ENCODE measurements at regions not wholly inside any gene's neighbourhood (a gene's known extent, or its start where the extent isn't known, plus 50 kb on each side); places are given as distances from the start of the nearest gene placed in this dataset.

DNA sequence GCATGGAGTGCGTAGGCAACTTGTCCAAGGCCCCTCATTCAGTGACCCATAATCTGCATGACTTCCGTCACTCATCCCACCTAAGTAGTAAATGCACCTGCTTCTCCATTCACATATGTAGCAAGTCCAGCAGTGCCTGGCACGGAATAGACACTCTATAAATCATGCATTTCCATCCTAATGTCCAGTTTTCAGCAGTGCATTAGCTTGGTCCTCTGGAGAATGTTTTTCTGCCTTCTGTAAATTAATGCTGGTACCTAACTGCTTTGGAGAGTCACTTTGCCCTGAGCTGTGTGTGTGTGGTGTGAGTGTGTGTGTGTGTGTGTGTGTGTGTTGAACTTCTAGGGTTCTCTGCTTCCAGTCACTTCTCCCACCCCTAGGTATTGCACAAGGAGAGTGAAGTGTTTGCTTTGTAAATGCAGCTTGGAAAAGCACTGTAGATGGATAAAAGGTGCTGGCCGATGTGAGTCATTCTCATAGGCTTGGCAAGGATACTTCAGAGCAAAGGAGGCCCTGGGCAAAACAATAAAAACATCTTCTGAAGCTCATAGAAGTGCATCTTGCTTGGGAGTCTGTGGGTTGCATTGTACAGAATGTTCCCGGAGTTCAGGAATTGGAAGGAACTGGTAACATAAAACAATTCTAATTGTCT, 181.8 kb downstream of the KATNAL1 start:
- DNase-seq, result peak; percentile 65

DNA sequence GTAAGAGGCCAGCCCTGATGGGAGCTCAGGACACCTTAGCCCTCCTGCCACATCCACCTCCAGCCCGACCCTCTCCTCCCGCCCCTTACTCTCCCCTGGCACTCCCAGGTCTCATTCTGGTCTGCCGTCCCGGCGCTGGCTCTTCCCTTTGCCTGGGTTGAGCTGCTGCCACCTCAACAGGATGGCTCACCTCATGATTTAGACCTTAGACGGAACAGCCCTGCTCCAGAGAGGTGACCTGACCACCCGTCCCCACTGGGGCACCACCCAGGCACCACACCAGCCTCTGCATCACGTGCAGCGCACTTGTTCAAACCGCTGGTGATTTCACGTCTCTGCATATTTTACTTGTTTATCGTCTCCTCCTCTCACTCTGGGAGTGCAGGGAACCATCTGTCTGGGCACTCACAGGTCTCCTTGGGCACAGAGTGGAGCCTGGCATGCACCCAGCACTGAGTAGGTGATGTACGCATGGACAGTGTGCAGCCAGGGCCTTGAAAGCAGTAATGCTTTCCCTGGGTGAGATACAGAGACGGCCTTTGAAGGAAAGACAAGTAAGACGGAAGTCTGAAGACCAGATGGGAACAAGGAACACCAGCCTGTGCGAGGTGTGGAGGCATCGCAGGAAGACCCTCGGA, 183.1 kb downstream of the KATNAL1 start:
- no peak for DNase-seq

DNA sequence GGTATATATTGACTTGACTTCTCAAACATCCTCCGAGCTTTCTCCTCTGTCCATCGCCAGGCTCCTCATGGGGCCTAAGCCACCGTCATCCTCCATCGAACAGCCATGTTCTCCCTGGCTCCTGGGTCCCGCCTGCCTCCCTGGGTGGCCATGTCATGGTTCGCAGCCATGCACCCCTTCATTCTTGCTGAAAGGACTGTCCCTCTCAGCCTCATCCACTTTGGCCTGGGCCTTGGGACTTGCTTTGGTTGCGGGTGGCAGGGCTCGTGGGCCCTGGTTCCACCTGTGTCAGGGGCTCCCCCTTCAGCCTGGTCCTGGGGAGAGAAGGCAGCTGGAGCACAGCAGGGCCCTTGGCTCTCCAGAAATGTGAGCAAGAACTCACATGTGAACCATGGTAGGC, 183.8 kb downstream of the KATNAL1 start:
- DNase-seq, result no peak

DNA sequence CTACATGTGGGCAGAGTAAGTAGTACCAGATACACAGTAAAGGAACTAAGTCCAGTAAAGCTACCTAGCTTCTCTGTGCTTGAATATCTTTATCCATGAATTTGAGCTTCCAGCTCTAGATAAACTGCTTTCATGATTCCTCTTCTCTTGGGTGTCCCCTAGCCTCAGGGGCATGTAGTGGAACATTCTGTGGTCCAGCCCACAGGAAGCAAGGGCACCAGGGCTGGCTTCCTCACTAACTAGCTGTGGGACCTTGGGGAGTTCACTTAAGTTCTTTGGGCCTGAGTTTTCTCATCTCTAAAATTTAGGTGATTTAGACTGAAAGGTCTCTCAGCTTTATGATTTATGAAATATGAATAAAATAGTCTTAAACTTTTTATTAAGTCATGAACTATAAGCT, 185.7 kb downstream of the KATNAL1 start:
- DNase-seq, result no peak

DNA sequence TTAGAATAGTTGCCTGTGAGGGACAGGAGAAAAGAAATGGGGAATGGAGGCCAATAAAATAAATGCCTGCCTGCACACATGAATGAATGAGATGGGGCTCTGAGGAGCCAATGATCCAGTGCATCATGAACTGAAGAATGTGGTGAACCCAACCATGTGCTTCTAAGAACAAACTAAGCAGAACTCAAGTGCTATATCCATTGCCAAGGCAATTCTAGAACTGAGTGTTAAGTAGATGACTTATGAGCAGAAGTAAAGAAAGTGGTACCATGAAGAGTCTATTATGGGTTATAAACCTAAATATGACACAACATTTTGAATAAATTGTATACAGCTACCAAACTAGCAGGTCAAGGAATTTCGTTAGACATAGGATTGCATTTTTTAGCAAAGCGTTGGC, 186.1 kb downstream of the KATNAL1 start:
- no peak for DNase-seq

DNA sequence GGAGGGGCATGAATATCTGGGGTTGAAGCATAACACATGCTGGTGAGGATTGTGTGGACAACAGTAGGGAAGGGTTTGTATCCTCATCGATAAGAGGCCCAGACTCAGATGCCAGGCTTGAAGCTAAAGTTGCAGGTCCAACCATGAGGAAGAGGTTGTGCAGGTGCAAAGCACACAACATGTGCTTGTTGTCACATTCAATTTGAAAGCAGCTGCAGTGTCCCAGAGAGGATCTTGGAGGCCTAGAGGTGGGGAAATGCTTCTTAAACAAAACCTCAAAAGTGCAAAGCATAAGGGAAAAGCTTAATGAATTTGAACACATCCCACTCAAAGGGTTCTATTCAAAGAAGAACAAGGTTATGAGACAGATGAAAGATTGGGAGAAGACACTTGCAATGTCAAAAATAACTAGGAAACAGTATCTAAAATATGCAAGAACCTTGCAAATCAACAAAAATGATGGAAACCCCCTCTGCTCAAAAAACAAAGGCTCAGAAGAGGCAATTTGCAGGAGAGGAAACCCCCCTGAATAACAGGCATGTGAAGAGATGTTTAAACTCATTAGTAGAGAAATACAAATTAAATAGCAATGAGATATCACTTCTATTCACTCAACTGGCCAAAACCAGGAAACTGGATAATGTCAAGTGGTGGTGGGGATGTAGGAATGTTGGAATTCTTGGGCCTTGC, 187.1 kb downstream of the KATNAL1 start:
- DNase-seq, result no peak

DNA sequence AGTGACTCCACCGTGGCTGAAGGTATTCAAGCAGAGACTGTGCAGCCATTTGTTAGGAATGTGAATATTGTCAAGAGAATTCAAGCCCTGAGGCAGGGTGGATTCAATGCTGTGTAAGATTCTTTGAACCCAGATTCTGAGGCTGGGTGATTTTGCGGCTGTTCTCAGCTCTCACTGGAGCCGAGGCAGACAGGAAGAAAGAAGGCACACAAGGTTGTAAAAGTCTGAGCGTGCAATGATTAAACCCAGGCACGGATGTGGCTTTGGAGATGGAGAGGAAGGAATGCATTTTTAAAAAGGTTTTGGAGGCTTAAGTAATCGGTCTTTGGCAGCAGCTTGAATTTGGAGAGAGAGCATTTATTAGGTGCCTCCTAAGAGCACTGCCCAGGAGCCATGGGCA, 187.9 kb downstream of the KATNAL1 start:
- no peak for DNase-seq

DNA sequence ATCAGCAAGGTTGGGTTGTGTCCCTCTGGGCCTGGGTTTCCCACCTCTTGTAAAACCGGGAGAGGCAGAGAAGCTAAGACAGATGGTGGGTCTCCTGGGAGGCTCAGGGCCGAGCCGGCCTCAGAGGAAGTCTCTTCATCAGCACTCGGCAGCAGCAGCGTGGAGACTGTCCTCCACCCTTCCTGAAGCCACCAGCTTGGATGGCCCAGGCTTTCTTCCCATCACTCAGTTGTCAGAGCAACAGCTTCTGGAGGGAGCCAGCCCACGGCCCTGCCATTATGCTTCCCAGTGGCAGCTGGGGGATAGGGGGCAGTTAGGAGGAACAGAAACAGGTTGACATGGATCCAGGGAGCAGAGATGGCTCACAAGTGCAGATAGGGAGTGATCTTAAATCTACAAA, 191.0 kb downstream of the KATNAL1 start:
- no peak for DNase-seq

DNA sequence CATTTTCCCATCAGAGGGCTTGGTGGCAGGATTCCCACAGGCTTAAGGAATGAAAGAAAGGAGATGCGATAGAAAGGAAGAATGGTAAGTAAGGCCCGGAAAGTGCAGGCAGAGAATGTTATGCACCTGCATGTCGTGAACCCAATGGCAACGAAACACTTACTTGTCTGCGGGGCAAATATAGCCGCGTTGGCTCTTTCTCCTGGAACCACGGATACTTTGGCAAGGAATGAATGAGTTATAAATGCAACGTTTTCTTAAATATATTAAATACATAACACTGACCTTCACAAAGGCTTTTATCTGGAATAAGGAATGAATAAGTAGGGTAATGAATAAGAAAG, 192.1 kb downstream of the KATNAL1 start:
- no peak for DNase-seq

DNA sequence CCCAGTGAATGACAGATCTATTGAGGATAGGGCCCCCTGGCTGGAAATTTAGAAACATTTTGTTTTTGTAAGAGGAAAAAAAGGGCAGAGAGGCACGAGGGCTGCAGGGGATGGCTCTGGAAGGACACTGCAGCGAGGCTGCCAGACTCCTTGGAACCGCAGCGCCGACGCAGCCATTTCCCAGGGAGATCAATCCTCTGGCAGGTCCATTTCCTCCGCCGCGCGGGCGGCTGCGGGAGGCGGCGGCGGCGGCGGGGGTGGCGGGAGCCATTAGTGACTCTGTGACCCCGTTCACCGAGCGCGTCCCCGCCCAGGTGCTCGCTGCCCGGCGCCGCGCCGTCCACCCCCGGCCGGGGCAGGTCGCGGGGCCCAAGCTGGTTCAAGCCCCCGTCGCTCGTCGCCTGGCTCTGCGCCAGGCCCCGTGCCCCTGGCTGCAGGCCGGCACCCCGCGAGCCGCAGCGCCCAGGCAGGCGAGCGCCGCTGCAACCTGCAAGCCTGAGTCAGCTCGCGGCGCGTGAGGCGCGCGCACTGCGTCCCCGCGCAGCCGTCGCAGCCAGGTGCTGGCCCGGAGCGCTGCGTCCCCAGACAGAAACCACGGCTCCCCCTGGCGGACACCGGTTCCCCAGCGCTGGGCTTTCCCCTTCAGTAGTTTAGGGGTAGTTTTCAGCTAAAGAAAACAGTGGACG, 192.6 kb downstream of the KATNAL1 start:
- peak; percentile 22 for DNase-seq

DNA sequence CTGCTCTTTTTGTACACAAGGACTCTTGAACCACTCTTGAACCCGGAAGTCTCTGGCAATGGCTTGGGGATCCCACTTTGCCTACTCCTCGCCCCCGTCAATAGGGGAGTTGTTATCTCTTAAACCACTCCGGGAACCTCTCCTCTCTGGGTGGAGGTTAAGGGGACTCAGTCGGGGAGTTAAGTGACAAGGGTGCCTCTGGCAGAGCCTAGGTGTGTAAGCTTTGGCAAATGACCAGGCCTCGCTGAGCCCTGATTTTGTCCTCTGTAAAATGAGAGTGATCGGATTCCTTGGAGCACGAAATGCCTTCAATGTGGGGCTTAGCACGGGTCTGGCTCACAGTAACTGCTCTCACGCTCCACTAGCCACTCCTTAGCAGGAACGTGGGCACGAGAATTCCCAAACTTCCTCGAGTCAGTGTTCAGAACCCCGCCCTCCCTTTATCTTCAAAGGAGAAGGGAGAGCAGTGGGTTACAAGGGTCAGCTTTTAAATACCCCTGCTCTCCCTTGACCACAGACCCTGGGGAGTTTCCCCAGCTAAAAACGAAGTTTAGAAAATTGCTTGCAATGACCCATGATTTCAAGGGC, 193.3 kb downstream of the KATNAL1 start:
- no peak for DNase-seq

DNA sequence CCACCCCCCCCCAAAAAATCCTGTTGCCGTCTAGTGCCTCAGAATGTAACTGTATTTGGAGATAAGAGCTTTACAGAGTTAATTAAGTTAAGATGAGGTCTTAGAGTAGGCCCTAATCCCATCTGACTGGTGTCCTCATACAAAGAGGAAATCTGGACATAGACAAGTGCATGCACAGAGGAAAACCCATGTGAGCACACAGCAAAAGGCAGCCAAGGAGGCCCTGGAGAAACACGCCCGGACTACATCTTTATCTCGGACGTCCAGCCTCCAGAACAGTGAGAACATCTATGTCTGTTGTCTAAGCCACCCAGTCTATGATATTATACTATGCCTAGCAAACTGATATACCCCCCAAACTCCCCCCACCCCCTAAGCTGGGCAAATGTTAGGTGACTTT, 193.8 kb downstream of the KATNAL1 start:
- no peak for DNase-seq

DNA sequence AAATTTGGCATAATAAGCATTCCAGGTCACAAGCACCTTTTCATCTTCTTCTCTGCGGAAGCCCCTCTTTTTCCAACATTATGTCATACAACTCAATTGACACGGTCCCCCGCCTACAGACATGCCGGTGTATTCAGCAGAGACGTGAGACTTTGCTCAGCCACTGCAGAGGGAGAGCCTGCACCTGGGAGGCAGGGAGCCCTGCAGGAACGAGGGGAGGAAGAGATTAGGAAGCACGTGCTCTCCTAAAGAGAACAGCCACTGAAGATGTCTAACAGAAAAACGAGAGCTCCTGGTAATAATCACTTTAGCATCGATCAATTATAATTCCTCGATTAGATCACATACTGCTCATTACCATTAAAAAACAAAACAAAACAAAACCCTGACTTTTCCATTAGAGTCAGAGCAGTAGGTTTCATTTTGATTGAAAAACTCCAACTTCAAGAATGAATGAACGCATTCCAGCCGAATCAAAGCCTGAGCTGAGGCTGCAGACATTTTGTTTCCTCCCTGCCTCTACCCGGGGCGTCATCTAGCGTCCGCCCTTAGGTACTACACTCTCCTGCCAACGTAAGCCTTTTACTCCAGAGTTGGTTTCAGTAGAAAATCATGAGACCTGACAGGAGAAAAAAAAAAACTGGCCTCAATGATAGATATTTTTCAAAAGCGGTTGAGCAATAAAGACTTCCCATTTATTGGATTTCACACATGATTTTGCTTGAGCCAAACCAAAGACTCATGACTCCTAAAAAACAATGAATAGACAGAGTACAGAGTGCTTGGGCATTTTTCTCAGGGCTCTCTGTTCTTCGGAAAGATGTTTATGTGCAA, 194.5 kb downstream of the KATNAL1 start:
- peak; percentile 48 for DNase-seq

DNA sequence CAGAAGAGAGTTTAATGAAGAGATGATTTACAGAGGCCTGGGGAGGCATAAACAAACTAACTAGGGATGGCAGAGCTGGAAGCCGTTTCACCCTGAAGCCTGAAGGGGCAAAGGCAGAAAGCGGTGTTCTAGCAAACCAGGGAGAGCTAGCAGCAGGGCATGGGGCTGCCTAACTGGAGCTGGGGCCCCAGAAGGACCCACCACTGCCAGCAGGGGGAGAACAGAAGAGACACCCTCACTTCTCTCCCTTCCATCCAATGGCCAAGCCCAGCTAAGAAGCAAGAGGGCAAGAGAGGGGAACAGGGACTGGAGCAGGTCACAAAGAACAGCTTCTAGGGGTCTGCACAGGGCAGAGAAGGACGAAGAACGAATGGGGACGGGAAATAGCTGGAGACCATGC, 195.5 kb downstream of the KATNAL1 start:
- no peak for DNase-seq

DNA sequence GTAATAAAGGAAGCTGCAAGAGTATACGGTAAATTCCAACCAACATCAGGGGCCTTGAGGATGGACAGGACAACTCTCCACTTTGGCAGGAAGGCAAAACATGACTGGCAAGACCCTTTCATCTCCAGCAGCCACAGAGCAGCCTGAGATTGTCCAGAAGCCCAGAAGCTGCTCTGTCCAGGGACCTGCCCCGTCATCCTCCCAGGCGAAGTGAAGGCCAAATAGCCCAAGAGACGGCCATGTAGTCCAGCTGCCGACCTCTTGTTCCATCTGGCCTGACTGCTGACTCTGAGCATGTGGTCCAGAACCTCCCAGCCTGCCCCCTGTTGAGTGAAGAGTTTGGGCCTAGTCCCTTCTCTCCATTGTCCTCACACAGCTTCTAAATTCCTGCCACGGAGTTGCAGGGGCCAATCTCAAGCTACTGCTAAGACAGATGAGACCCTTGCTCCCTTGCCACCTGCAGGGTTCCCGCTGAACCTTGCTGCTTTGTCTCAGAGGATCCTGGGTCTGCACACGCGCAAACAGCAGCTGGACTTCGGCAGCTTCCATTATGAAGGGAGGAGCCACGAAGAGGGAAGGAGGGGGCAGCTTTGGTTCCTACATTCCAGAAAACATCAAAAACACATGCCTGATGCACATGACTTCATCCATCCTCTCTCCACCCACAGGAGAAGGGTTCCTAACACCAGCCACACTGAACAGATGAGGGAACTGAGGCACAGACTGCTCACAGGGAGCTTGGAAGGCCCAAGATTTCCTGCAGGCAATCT, 196.9 kb downstream of the KATNAL1 start:
- DNase-seq, result no peak

DNA sequence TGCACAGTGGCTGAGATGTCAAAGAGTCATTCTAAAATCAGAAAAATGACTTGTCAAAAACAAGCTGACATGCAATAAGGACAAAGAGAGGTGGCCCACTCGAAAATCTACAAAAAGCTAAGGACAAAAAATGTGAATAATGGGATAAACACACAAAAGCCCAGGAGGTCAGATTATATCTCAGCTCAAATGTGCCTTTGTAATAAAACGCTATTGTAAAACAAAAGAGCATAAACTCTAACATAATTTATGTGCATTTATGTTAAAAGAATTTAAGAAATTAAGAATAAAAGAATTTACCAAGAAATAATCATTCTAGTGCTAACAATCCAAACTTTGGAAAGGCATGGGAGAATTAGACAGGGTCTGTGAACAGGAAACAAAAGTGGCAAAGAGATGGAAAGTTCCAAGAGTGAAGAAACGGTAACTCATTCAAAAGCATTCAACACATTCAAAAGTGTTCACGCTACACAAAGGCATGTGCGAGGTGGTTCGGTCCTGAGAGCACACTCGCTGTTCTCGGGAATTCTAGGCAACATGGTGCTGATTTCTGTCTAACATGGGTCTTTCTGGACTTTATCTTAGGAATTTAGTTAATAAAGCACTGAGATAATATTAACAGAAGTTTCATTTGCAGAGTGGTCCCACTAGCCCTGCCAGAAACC, 197.7 kb downstream of the KATNAL1 start:
- DNase-seq, result no peak

DNA sequence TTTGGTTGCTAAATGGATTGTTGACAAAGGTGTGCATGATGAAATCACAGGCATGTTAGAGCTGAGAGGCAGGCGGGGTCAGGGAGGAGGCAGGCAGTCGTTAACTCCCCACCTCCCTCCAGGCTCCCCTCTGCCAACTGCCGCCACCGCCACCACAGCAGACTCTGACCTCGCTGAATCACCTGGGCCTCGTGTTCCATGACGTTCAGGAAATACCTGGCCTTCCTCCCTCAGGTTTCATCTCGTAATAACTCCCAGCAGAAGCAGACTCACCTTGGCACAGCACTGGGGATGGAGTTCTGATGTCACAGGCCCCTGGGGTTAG, 198.5 kb downstream of the KATNAL1 start:
- DNase-seq, result no peak

DNA sequence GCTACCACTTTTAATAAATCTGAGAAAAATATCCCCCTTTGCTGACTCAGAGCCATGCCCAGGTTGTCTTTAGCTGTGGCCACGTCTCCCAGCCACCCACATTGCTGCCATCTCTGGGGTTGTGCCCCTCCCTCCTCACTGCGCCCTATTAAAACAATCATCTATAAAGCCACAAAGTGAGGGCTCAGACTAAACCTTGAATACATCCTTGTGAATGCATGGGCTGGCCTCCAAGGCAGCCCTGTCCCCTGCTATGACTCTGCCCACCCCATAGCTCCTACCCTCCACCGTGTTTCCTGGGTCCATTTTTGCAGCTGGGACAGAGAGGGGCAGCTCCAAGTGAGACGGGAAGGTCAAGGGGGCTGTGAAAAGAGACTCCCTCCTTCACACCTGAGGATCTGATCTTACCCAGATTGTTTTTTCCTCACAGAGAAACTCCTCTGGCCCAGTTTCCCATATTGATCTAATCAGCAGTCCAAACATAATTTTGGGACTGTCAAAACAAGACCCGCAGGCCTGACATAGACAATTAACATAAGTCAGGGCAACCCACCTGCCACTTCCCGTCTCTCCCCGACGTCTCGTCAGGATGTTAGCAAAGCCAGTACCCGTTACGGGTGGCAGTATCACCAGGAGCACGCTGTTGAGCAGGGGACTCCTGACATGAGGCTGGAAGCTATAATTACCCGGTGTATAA, 199.0 kb downstream of the KATNAL1 start:
- no peak for DNase-seq

DNA sequence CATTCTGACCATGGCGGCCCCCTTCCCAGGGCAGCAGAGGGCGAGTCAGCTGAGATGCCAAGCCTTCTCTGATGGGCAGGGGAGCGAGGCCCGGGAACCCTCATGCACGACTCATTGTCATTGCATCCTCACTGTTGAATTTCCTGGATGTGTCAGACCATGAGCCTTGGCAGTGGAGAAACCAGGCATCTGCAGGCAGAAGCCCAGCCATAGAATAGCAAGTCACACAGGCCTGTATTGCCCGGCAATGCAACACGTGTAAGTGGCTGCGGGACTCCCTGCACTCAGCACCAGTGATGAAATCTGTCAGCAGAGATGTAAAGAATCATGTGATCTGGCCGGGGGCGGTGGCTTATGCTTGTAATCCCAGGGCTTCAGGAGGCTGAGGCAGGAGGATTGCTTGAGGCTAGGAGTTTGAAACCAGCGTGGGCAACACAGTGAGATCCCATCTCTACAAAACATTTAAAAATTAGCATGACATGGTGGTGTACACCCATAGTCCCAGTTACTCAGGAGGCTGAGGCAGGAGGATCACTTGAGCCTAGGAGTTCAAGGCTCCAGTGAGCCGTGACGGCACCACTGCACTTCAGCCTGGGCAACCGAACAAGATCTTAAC, 199.7 kb downstream of the KATNAL1 start:
- DNase-seq, result no peak

DNA sequence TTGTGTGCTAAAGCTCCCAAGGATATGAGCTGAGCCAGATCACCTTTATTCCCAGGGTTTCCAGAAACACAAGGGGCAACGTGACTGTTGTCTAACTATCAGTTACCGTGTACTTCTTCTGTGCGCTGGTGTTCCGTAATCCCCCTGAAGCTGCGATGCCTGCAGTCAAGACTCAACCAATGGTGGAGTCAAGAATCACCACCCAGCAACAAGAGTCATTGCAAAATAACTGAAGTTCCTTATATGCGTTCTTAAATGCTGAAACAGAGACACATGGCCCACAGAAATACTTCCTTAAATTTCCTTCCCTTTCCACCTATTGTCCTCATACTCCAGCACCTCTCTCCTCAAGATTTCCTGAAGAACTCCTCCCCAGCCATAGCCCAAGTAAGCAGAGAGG, 200.2 kb downstream of the KATNAL1 start:
- DNase-seq, result no peak

Data from NCI-H2029 treated with DMSO at 0.1 percent for 48 hours (cell line).